ENCODE measurements at regions not wholly inside any gene's neighbourhood (a gene's known extent, or its start where the extent isn't known, plus 50 kb on each side); places are given as distances from the start of the nearest gene placed in this dataset.

DNA sequence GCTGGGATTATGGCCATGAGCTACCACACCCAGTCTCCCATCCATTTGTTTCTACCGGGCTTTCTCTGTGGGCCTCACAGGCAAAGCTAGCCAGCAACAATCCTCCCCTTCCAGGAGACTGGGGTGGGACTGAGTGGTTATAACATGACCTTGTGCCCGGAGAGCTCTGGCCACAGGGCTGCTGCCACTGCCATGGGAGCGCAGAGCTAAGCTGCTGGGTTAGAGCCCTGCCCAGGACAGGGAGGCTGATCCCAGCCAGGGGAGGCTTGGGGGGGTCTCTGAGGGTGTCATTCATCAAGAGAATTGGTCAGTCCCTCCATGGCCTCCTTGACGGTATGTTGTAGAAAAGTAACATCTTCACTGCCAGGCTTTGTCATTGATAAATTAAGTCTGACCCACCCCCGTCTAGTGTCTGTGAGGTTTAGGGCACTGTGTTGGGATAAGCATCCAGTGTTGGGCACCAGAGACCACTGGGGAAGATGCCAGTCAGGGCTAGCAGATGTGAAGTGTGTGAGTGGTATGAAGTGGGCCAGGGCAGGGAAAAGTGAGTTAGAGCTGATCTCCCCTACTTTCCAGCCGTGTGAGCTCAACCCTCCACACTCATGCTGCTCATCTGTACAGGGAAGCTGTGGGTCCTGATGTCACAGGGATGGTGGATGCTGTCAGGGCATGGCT, 368.4 kb upstream of the HS6ST1 start:
- DNase-seq: no peak
- no peak for ATAC-seq
- no peak for TF ChIP-seq CTCF (IDR thresholded peaks at IDR 0.05)
- H3K9me3 ChIP-seq: no peaks in the 10 kb centered on the region
- FAIRE-seq: no peak
- H3K4me3 ChIP-seq: no peak overlapping the region
- no peak overlapping the region for H3K27ac ChIP-seq
- intact Hi-C loops (cut with DNase I): no loop called here
- no peaks in the 10 kb centered on the region for H3K27me3 ChIP-seq
- 82 to 91% methylated on average over 6 of the region's 6 CpGs for WGBS, 2 donors
- no peaks in the 10 kb centered on the region for H3K4me1 ChIP-seq
- H3K36me3 ChIP-seq: no peaks in the 10 kb centered on the region

DNA sequence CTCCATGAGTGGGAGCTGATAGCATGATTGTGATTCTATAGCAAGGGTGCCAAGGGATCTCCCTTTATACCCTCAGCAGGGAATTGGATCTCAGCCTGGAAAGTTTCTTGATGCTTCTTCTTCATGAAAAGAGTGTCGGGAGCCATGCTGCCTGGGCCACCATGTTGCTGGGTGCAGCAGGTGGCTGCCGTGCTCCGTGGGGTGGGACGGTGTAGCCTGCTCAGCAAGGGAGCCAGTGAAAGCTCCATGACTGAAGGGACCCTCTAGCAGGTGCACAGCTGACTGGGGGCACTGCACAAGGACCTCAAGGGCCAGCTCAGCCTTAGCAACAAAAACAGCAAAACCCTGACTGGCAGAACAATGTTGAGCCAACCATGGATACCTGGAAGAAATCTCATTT, 368.9 kb upstream of the HS6ST1 start:
- DNase-seq (no peak), FAIRE-seq (no peak), ATAC-seq (no peak)
- Histone ChIP-seq H3K27me3 (no peaks in the 10 kb centered on the region), H3K4me1 (no peaks in the 10 kb centered on the region), H3K4me3 (no peak overlapping the region), H3K36me3 (no peaks in the 10 kb centered on the region), H3K9me3 (no peaks in the 10 kb centered on the region), H3K27ac (no peak overlapping the region)
- 91 to 96% methylated on average over 4 of the region's 4 CpGs for WGBS, 2 donors
- intact Hi-C loops (cut with DNase I): no loop called here
- no peak for TF ChIP-seq CTCF (IDR thresholded peaks at IDR 0.05)

DNA sequence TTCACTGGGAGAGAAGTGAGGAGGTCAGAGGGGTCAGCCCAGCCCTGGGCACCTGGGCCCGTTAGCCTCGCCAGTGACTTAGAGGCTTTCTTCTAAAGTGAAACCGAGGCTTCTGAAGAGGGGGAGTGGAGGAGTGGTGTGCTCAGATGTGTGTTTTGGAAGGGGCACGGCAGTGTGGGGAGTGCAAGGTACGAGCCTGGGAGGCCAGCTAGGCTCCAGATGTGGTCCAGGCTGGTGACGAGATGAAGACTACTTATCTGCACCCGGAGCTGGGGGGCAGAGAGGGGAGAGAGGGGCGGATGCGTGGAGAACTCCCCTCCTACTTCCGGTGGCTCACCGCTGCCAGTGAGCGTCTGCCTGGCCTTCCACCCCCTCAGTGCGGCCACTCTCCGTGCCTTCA, 371.3 kb upstream of the HS6ST1 start:
- WGBS, 2 donors: 88 to 91% methylated on average over 14 of the region's 14 CpGs
- Histone ChIP-seq H3K4me1 (no peaks in the 10 kb centered on the region), H3K36me3 (no peaks in the 10 kb centered on the region), H3K27me3 (no peaks in the 10 kb centered on the region), H3K9me3 (no peaks in the 10 kb centered on the region), H3K27ac (no peak overlapping the region), H3K4me3 (no peak overlapping the region)
- TF ChIP-seq CTCF (IDR thresholded peaks at IDR 0.05): no peak
- ATAC-seq (no peak), FAIRE-seq (no peak), DNase-seq (no peak)
- intact Hi-C loops (cut with DNase I): no loop called here

DNA sequence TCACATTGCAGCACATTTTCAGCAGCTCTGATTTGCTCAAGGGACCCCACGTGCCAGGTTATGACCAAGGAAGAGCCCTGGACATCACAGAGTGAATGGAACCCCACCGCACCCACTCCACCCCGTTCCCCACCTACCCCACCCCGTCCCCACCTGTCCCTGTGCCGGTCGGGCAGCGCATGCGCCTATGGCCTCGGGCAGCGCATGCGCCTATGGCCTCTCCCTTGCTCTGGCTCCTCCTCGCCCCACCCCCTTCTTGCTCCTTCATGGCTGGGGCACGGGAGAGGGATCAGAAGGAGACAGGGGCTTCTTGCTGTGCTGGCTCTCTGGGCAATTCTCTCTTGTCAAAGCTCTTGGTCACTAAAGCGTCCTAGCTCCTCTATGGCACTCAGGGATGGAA, 371.8 kb upstream of the HS6ST1 start:
- intact Hi-C loops (cut with DNase I): no loop called here
- WGBS, 2 donors: 86 to 90% methylated on average over 14 of the region's 14 CpGs

More for the DNA sequence above, 371.8 kb upstream of the HS6ST1 start:
- Histone ChIP-seq H3K9me3 (no peaks in the 10 kb centered on the region), H3K4me1 (no peaks in the 10 kb centered on the region), H3K4me3 (no peak overlapping the region), H3K27me3 (no peaks in the 10 kb centered on the region), H3K36me3 (no peaks in the 10 kb centered on the region), H3K27ac (no peak overlapping the region)
- DNase-seq (no peak), ATAC-seq (no peak), FAIRE-seq (no peak)
- no peak for TF ChIP-seq CTCF (IDR thresholded peaks at IDR 0.05)

All from pancreas (tissue), 10 donors.